ENCODE measurements at regions not wholly inside any gene's neighbourhood (a gene's known extent, or its start where the extent isn't known, plus 50 kb on each side); places are given as distances from the start of the nearest gene placed in this dataset.

- H3K27ac ChIP-seq: no peak overlapping the region
- no peak for DNase-seq
- TF ChIP-seq POLR2A (IDR thresholded peaks at IDR 0.05): no peak
- TF ChIP-seq CTCF (IDR thresholded peaks at IDR 0.05): no peak
- H3K4me3 ChIP-seq: no peak overlapping the region
- no peaks in the 10 kb centered on the region for H3K36me3 ChIP-seq
- H3K27me3 ChIP-seq: no peaks in the 10 kb centered on the region
- no peaks in the 10 kb centered on the region for H3K4me1 ChIP-seq
- intact Hi-C loops (cut with DNase I; ENCODE audit: low total_unique reads): no loop called here
- no peaks in the 10 kb centered on the region for H3K9me3 ChIP-seq
Observed at GRCh38 chr20:10137032-10137431, 81.6 kb upstream of the SNAP25 start.

- H3K27ac ChIP-seq: no peak overlapping the region
- no peaks in the 10 kb centered on the region for H3K36me3 ChIP-seq
- TF ChIP-seq CTCF (IDR thresholded peaks at IDR 0.05): no peak
- no peak for TF ChIP-seq POLR2A (IDR thresholded peaks at IDR 0.05)
- intact Hi-C loops (cut with DNase I; ENCODE audit: low total_unique reads): no loop called here
- DNase-seq: no peak
- no peaks in the 10 kb centered on the region for H3K4me1 ChIP-seq
- no peaks in the 10 kb centered on the region for H3K27me3 ChIP-seq
- no peak overlapping the region for H3K4me3 ChIP-seq
- H3K9me3 ChIP-seq: no peaks in the 10 kb centered on the region
Observed at GRCh38 chr20:10137533-10137932, 81.1 kb upstream of the SNAP25 start.

GRCh38 chr20:10157549-10157948 is 61.1 kb upstream of the SNAP25 start:
- Histone ChIP-seq H3K27me3 (no peaks in the 10 kb centered on the region), H3K36me3 (no peaks in the 10 kb centered on the region), H3K27ac (no peak overlapping the region), H3K9me3 (no peaks in the 10 kb centered on the region), H3K4me3 (no peak overlapping the region), H3K4me1 (no peaks in the 10 kb centered on the region)
- no peak for TF ChIP-seq POLR2A (IDR thresholded peaks at IDR 0.05)
- no peak for TF ChIP-seq CTCF (IDR thresholded peaks at IDR 0.05)
- no peak for DNase-seq
- intact Hi-C loops (cut with DNase I; ENCODE audit: low total_unique reads): no loop called here

GRCh38 chr20:10167040-10167439 is 51.6 kb upstream of the SNAP25 start:
- no peak for TF ChIP-seq CTCF (IDR thresholded peaks at IDR 0.05)
- no peak for TF ChIP-seq POLR2A (IDR thresholded peaks at IDR 0.05)
- DNase-seq: no peak

GRCh38 chr20:10167594-10167993 is 51.0 kb upstream of the SNAP25 start:
- Histone ChIP-seq H3K4me3 (no peak overlapping the region), H3K4me1 (no peaks in the 10 kb centered on the region), H3K27me3 (no peaks in the 10 kb centered on the region), H3K9me3 (no peaks in the 10 kb centered on the region), H3K27ac (no peak overlapping the region), H3K36me3 (no peaks in the 10 kb centered on the region)
- DNase-seq: no peak
- intact Hi-C loops (cut with DNase I; ENCODE audit: low total_unique reads): no loop called here
- no peak for TF ChIP-seq POLR2A (IDR thresholded peaks at IDR 0.05)
- TF ChIP-seq CTCF (IDR thresholded peaks at IDR 0.05): no peak

More at GRCh38 chr20:10167040-10167439, 51.6 kb upstream of the SNAP25 start:
- Histone ChIP-seq H3K36me3 (no peaks in the 10 kb centered on the region), H3K27ac (no peak overlapping the region), H3K9me3 (no peaks in the 10 kb centered on the region), H3K27me3 (no peaks in the 10 kb centered on the region), H3K4me3 (no peak overlapping the region), H3K4me1 (no peaks in the 10 kb centered on the region)
- intact Hi-C loops (cut with DNase I; ENCODE audit: low total_unique reads): no loop called here
